HG02759 (cell line): ENCODE measurements at regions not wholly inside any gene's neighbourhood (a gene's known extent, or its start where the extent isn't known, plus 50 kb on each side); places are given as distances from the start of the nearest gene placed in this dataset.
"Not testable (repeated sequence)": the region's sequence is repeated elsewhere in the genome, so short reads cannot be mapped to it uniquely, and the experiment has no call there.

Experiments
- ATAC-seq: cut with Tn5 transposase; IDR thresholded peaks from one replicate; pipeline ENCODE4 v1.9.1; 2021; ENCODE audit warnings: mild to moderate bottlenecking, moderate library complexity; ENCODE audit not compliant: unreplicated experiment

- no peak for ATAC-seq
Observed at GRCh38 chrY:7320751-7321150, 409.2 kb upstream of the AMELY start.

GRCh38 chrY:7320171-7320570, 408.6 kb upstream of the AMELY start:
- ATAC-seq, result not testable (repeated sequence)

- ATAC-seq, result no peak
Observed at GRCh38 chrY:7318122-7318521, 406.6 kb upstream of the AMELY start.

GRCh38 chrY:7317571-7317970, 406.0 kb upstream of the AMELY start:
- ATAC-seq, result no peak

- peak; percentile 54 for ATAC-seq
Observed at GRCh38 chrY:7310482-7311269, 399.1 kb upstream of the AMELY start.

GRCh38 chrY:7308816-7309215, 397.3 kb upstream of the AMELY start:
- no peak for ATAC-seq

- ATAC-seq, result no peak
Observed at GRCh38 chrY:7302306-7302705, 390.8 kb upstream of the AMELY start.

GRCh38 chrY:7299960-7300359, 388.4 kb upstream of the AMELY start:
- ATAC-seq, result no peak

- no peak for ATAC-seq
Observed at GRCh38 chrY:7292113-7292512, 380.6 kb upstream of the AMELY start.

GRCh38 chrY:7289889-7290833, 378.6 kb upstream of the AMELY start:
- peak; percentile 72 for ATAC-seq

- no peak for ATAC-seq
Observed at GRCh38 chrY:7288611-7289010, 377.1 kb upstream of the AMELY start.

- not testable (repeated sequence) for ATAC-seq
Observed at GRCh38 chrY:7287963-7288362, 376.4 kb upstream of the AMELY start.

GRCh38 chrY:7285388-7285787, 373.8 kb upstream of the AMELY start:
- ATAC-seq, result no peak

GRCh38 chrY:7283001-7283400, 371.4 kb upstream of the AMELY start:
- ATAC-seq, result no peak

GRCh38 chrY:7280151-7280740, 368.7 kb upstream of the AMELY start:
- not testable (repeated sequence) for ATAC-seq

- no peak for ATAC-seq
Observed at GRCh38 chrY:7275751-7276150, 364.2 kb upstream of the AMELY start.

GRCh38 chrY:7275014-7275413, 363.5 kb upstream of the AMELY start:
- ATAC-seq, result no peak

GRCh38 chrY:7274369-7274913, 362.9 kb upstream of the AMELY start:
- ATAC-seq, result peak; percentile 16

GRCh38 chrY:7273587-7274203, 362.1 kb upstream of the AMELY start:
- ATAC-seq, result peak; percentile 84

GRCh38 chrY:7272556-7273195, 361.1 kb upstream of the AMELY start:
- ATAC-seq, result peak; percentile 24
